Tibial nerve (tissue), 4 donors: ENCODE measurements at regions not wholly inside any gene's neighbourhood (a gene's known extent, or its start where the extent isn't known, plus 50 kb on each side); places are given as distances from the start of the nearest gene placed in this dataset.
"Not testable (repeated sequence)": the region's sequence is repeated elsewhere in the genome, so short reads cannot be mapped to it uniquely, and the experiment has no call there.

ENCODE experiments used
- CTCF ChIP-seq, 5 experiments: fragments of 200-600 bp in 3 of 5; fragments of 450-650 bp in 2 of 5; sonication (generic) in 3 of 5; IDR thresholded peaks; one replicate each; pipeline ENCODE4 v1.5.1; 2016 to 2019; ENCODE audit warnings: antibody characterized with exemption in 5 of 5, mild to moderate bottlenecking in 3 of 5, moderate library complexity in 2 of 5
- EP300 ChIP-seq, 2 donors: sonication (generic); formaldehyde crosslinking; IDR thresholded peaks; one replicate each; pipeline ENCODE4 v1.6.1; 2017; ENCODE audit warnings: antibody characterized with exemption in 2 of 2, mild to moderate bottlenecking in 1 of 2

GRCh38 chr2:95767950-95768349 lies 176.1 kb downstream of the TRIM43 start:
- TF ChIP-seq EP300, CTCF (IDR thresholded peaks at IDR 0.05): not testable (repeated sequence)
